ENCODE measurements at regions not wholly inside any gene's neighbourhood (a gene's known extent, or its start where the extent isn't known, plus 50 kb on each side); places are given as distances from the start of the nearest gene placed in this dataset.

GRCh38 chr1:193520472-193520871 lies 334.1 kb upstream of the B3GALT2 start:
- intact Hi-C loops (cut with DNase I) = no loop called here
- TF ChIP-seq, protein P1, sequence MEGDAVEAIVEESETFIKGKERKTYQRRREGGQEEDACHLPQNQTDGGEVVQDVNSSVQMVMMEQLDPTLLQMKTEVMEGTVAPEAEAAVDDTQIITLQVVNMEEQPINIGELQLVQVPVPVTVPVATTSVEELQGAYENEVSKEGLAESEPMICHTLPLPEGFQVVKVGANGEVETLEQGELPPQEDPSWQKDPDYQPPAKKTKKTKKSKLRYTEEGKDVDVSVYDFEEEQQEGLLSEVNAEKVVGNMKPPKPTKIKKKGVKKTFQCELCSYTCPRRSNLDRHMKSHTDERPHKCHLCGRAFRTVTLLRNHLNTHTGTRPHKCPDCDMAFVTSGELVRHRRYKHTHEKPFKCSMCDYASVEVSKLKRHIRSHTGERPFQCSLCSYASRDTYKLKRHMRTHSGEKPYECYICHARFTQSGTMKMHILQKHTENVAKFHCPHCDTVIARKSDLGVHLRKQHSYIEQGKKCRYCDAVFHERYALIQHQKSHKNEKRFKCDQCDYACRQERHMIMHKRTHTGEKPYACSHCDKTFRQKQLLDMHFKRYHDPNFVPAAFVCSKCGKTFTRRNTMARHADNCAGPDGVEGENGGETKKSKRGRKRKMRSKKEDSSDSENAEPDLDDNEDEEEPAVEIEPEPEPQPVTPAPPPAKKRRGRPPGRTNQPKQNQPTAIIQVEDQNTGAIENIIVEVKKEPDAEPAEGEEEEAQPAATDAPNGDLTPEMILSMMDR (IDR thresholded peaks at IDR 0.05) = no peak
- no peaks in the 10 kb centered on the region for H3K27me3 ChIP-seq (ENCODE audit: low read depth)
- no peak for ATAC-seq
- H3K36me3 ChIP-seq = no peaks in the 10 kb centered on the region
- no peaks in the 10 kb centered on the region for H3K4me1 ChIP-seq
- H3K4me3 ChIP-seq = no peak overlapping the region
- no peaks in the 10 kb centered on the region for H3K9me3 ChIP-seq
- no peak overlapping the region for H3K27ac ChIP-seq
- no peak for DNase-seq

DNA sequence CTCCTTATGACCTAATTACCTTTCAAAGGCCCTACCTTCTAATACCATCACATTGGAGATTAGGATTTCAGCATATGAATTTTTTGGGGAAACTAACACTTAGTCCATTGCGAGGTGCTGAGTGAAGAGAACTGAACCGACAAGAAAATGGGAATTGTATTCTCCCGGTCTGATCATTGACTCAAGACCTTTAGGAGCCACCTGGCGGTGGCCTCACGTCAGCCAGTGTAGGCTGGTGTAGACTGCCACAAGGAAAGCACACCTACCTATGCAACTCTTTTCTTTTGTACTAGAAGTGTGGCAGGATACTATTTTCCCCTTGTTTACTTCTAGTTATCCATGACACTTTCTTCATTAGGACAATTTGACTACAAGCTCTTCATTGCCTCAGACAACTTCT lies 333.5 kb upstream of the B3GALT2 start:
- TF ChIP-seq, protein P1 (IDR thresholded peaks at IDR 0.05) = no peak
- H3K27ac ChIP-seq = no peak overlapping the region
- no peaks in the 10 kb centered on the region for H3K9me3 ChIP-seq
- no peaks in the 10 kb centered on the region for H3K36me3 ChIP-seq
- H3K27me3 ChIP-seq (ENCODE audit: low read depth) = no peaks in the 10 kb centered on the region
- no peaks in the 10 kb centered on the region for H3K4me1 ChIP-seq
- no peak for DNase-seq
- no peak overlapping the region for H3K4me3 ChIP-seq
- intact Hi-C loops (cut with DNase I) = no loop called here
- ATAC-seq = no peak

DNA sequence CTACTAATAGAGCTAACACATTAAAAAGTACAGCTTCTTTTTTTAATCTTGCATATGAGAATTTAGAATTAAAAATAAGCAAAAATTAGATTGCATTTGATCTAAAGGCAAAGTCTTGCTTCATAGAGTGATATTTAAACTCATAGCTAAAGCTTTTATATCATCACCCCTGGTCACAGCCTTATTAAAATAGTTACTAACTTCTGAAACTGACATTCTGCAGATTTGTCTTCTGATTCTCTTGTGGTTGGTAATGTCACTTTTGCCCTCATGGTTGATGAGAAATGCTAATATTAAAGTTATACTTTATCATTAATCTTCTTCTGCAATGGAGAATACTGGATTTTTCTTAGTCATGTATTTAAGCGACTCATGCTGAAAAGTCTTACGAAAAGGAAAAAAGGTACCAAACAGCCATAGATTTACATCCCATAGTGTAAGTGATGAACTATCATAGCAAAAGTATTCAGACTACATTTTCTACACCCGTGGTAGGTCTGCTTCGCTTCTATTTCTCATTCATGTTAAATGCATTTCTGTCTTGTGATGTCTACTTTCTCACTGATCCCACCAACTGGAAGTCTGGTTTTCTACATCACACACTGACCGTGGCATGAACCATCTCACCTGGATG lies 330.5 kb upstream of the B3GALT2 start:
- H3K9me3 ChIP-seq = no peaks in the 10 kb centered on the region
- H3K4me1 ChIP-seq = no peaks in the 10 kb centered on the region
- no peak overlapping the region for H3K27ac ChIP-seq
- intact Hi-C loops (cut with DNase I) = no loop called here
- no peaks in the 10 kb centered on the region for H3K36me3 ChIP-seq
- no peak for ATAC-seq
- DNase-seq = no peak
- TF ChIP-seq, protein P1 (IDR thresholded peaks at IDR 0.05) = no peak
- no peak overlapping the region for H3K4me3 ChIP-seq
- H3K27me3 ChIP-seq (ENCODE audit: low read depth) = no peaks in the 10 kb centered on the region

- Histone ChIP-seq H3K27me3 (ENCODE audit: low read depth) (no peaks in the 10 kb centered on the region), H3K9me3 (no peaks in the 10 kb centered on the region), H3K27ac (no peak overlapping the region), H3K4me3 (no peak overlapping the region), H3K36me3 (no peaks in the 10 kb centered on the region), H3K4me1 (no peaks in the 10 kb centered on the region)
- DNase-seq (no peak), ATAC-seq (no peak)
- intact Hi-C loops (cut with DNase I) = no loop called here
- TF ChIP-seq, protein P1 (IDR thresholded peaks at IDR 0.05) = no peak
These were observed 328.0 kb upstream of the B3GALT2 start for GRCh38 chr1:193514397-193514796.

DNA sequence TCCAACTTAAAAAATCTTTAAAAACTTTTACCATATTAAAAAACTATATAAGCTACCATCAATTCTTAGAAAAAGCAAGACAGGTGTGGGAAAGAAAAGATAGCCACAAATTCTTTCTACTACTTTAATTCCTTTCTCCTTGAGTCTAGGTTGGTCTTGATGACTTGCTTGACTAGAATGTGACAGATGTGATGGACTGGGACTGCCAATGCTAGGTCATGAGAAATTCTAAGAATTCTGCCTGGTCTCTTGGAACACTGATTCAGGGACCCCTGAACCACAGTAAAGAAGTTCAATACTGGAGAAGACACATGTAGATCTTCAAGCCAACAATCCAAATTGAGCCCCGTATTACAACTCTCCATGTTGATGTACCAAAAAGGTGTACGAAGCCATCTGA lies 326.6 kb upstream of the B3GALT2 start:
- H3K36me3 ChIP-seq = no peaks in the 10 kb centered on the region
- no peaks in the 10 kb centered on the region for H3K9me3 ChIP-seq
- no peak for DNase-seq
- no peaks in the 10 kb centered on the region for H3K4me1 ChIP-seq
- TF ChIP-seq, protein P1 (IDR thresholded peaks at IDR 0.05) = no peak
- H3K27ac ChIP-seq = no peak overlapping the region
- no peak overlapping the region for H3K4me3 ChIP-seq
- intact Hi-C loops (cut with DNase I) = no loop called here
- no peak for ATAC-seq
- H3K27me3 ChIP-seq (ENCODE audit: low read depth) = no peaks in the 10 kb centered on the region
